K562 (cell line): ENCODE measurements at regions not wholly inside any gene's neighbourhood (a gene's known extent, or its start where the extent isn't known, plus 50 kb on each side); places are given as distances from the start of the nearest gene placed in this dataset.

Experiments
- ATAC-seq: fragments of 200-7000 bp; cut with Tn5 transposase; 3 replicates; pipeline ENCODE4 v1.9.1; 2020; ENCODE audit warnings: moderate library complexity
- BruUV-seq: library from RNA; stranded (reverse); fragments of 400-500 nt; replicated peaks from 2 replicates; lab custom pipeline; 2021; lab: Mats Ljungman, UMichigan
- CTCF ChIA-PET: fragments of 300-600 bp; formaldehyde crosslinking; extraction: SDS; loops from one replicate; lab custom pipeline; 2021; ENCODE audit warnings: low intra/inter-chr PET ratio; lab: Yijun Ruan, JAX
- POLR2A ChIA-PET: fragments of 300-600, 350-650 bp; sonication (Branson Sonifier 250); formaldehyde crosslinking; extraction: SDS; loops from one replicate; lab custom pipeline; 2021; ENCODE audit warnings: antibody characterized with exemption, inconsistent platforms; lab: Yijun Ruan, JAX
- DNase-seq, 4 experiments: peaks; one replicate each; pipeline versions ENCODE4 v3.0.0 to v3.0.0-alpha.2; 2011 to 2018; ENCODE audit warnings: low spot score in 3 of 4, mixed read lengths in 3 of 4; ENCODE audit errors: extremely low read depth in 1 of 4
- FAIRE-seq: peaks from 2 replicates; lab custom pipeline; 2011; peaks lifted over from hg19 to GRCh38; lab: Jason Lieb, UNC
- H2AFZ ChIP-seq: 2 replicates; pipeline ENCODE4 v1.6.0; 2011; ENCODE audit warnings: low read depth, low read length, control low read depth, inconsistent platforms
- H3K27ac ChIP-seq: fragments of 200-600 bp; 3 replicates; pipeline ENCODE4 v1.8.0; 2011; ENCODE audit warnings: low read depth, mild to moderate bottlenecking, control low read depth, inconsistent platforms, low read length, moderate library complexity, mixed read lengths; ENCODE audit errors: extremely low read depth
- H3K27me3 ChIP-seq, 2 experiments: fragments of 300-600 bp in 1 of 2; 2 replicates in 1 of 2; 3 replicates in 1 of 2; pipeline versions ENCODE4 v1.6.0 to v1.8.0; 2011; ENCODE audit warnings: inconsistent platforms in 2 of 2, low read length in 2 of 2, mild to moderate bottlenecking in 1 of 2, mixed read lengths in 1 of 2, moderate library complexity in 1 of 2; ENCODE audit not compliant: control insufficient read depth in 2 of 2, insufficient read depth in 2 of 2
- H3K36me3 ChIP-seq: fragments of 300-600 bp; 3 replicates; pipeline ENCODE4 v1.8.0; 2011; ENCODE audit warnings: mild to moderate bottlenecking, low read length, inconsistent platforms; ENCODE audit not compliant: control insufficient read depth, insufficient read depth
- H3K4me1 ChIP-seq, 2 experiments: fragments of 200-600 bp in 1 of 2; replicated peaks in 1 of 2; 2 replicates in 1 of 2; 3 replicates in 1 of 2; pipeline versions ENCODE4 v1.5.1 to v1.8.0; 2011; ENCODE audit warnings: inconsistent platforms in 2 of 2, low read length in 2 of 2, mild to moderate bottlenecking in 1 of 2, mixed read lengths in 1 of 2, moderate library complexity in 1 of 2; ENCODE audit not compliant: control insufficient read depth in 2 of 2, insufficient read depth in 2 of 2
- H3K4me2 ChIP-seq: 2 replicates; pipeline ENCODE4 v1.6.1; 2011; ENCODE audit warnings: low read length, control low read depth, inconsistent platforms, mixed read lengths; ENCODE audit not compliant: insufficient read depth
- H3K4me3 ChIP-seq: fragments of 200-600 bp; sonication (generic), shearing (Covaris generic); 2 replicates; pipeline ENCODE4 v1.5.1; 2016; ENCODE audit warnings: control low read depth, inconsistent platforms
- H3K79me2 ChIP-seq: fragments of 200-600 bp; 3 replicates; pipeline ENCODE4 v1.8.0; 2011; ENCODE audit warnings: low read length, inconsistent platforms; ENCODE audit not compliant: control insufficient read depth, insufficient read depth
- H3K9ac ChIP-seq, 2 experiments: 2 replicates each; pipeline versions ENCODE4 v1.6.0 to v1.6.1; 2011; ENCODE audit warnings: low read depth in 2 of 2, low read length in 2 of 2, control low read depth in 1 of 2, inconsistent platforms in 1 of 2, mild to moderate bottlenecking in 1 of 2, mixed read lengths in 1 of 2; ENCODE audit not compliant: insufficient read depth in 1 of 2
- H3K9me1 ChIP-seq: one replicate; pipeline ENCODE4 v1.6.0; 2011; ENCODE audit warnings: inconsistent platforms, mild to moderate bottlenecking, low read length, moderate library complexity; ENCODE audit not compliant: control insufficient read depth, insufficient read depth
- H3K9me3 ChIP-seq: replicated peaks from 2 replicates; pipeline ENCODE4 v1.5.1; 2011; ENCODE audit warnings: low read depth, low read length, inconsistent platforms; ENCODE audit not compliant: control insufficient read depth, insufficient read depth
- H4K20me1 ChIP-seq: replicated peaks from 2 replicates; pipeline ENCODE4 v1.6.1; 2011; ENCODE audit warnings: low read length, inconsistent platforms, mixed read lengths; ENCODE audit not compliant: control insufficient read depth, insufficient read depth
- ATF7 ChIP-seq: fragments of 450-650 bp; IDR thresholded peaks from 2 replicates; pipeline ENCODE4 v1.7.1; 2014; ENCODE audit warnings: mild to moderate bottlenecking, moderate library complexity
- CEBPB ChIP-seq: fragments of 450-650 bp; IDR thresholded peaks from 2 replicates; pipeline ENCODE4 v1.6.1; 2016; ENCODE audit warnings: missing genetic modification characterization, missing compliant biosample characterization
- E2F3 ChIP-seq: fragments of 250-450 bp; sonication (Bioruptor Pico); IDR thresholded peaks from 2 replicates; pipeline ENCODE4 v1.4.0; 2020; ENCODE audit warnings: mild to moderate bottlenecking
- EZH2 ChIP-seq: IDR thresholded peaks from 2 replicates; pipeline ENCODE4 v1.6.1; 2012; ENCODE audit warnings: low read depth, mild to moderate bottlenecking, inconsistent platforms, low read length, borderline replicate concordance
- HDAC1 ChIP-seq, 2 experiments: fragments of 450-650 bp; IDR thresholded peaks; 2 replicates each; pipeline ENCODE4 v1.6.1; 2016 to 2017; ENCODE audit warnings: inconsistent platforms in 1 of 2, mild to moderate bottlenecking in 1 of 2, moderate library complexity in 1 of 2
- LCOR ChIP-seq: sonication (generic); formaldehyde crosslinking; IDR thresholded peaks from 2 replicates; pipeline ENCODE4 v1.8.0; 2022; ENCODE audit warnings: mild to moderate bottlenecking, missing genetic modification reagents
- SMARCA5 ChIP-seq: fragments of 450-650 bp; IDR thresholded peaks from 2 replicates; pipeline ENCODE4 v1.6.1; 2016
- SMC3 ChIP-seq: conservative IDR thresholded peaks from 2 replicates; pipeline ENCODE4 v1.6.1; 2011; ENCODE audit warnings: low read depth, low read length, improper control_type of control experiment; ENCODE audit not compliant: insufficient read depth
- TAF9B ChIP-seq: fragments of 450-650 bp; IDR thresholded peaks from 2 replicates; pipeline ENCODE4 v1.6.1; 2018; ENCODE audit warnings: mild to moderate bottlenecking; ENCODE audit not compliant: partially characterized antibody
- TEAD4 ChIP-seq, 2 experiments: sonication (generic) in 1 of 2; formaldehyde crosslinking in 1 of 2; IDR thresholded peaks; 2 replicates each; pipeline versions ENCODE4 v1.6.1 to v1.8.0; 2012 to 2022; ENCODE audit warnings: borderline replicate concordance in 1 of 2, inconsistent platforms in 1 of 2, low read length in 1 of 2, mild to moderate bottlenecking in 1 of 2, missing genetic modification reagents in 1 of 2
- TGIF2 ChIP-seq: sonication (generic); formaldehyde crosslinking; IDR thresholded peaks from 2 replicates; pipeline ENCODE4 v1.8.1; 2022; ENCODE audit warnings: mild to moderate bottlenecking, missing genetic modification reagents, moderate library complexity
- ZNF79 ChIP-seq: fragments of 250-450 bp; sonication (Bioruptor Pico); IDR thresholded peaks from 2 replicates; pipeline ENCODE4 v1.4.0; 2020; ENCODE audit warnings: low read depth, mild to moderate bottlenecking, moderate library complexity
- ZZZ3 ChIP-seq: fragments of 450-650 bp; IDR thresholded peaks from 2 replicates; pipeline ENCODE4 v1.6.1; 2016; ENCODE audit warnings: antibody characterized with exemption, mild to moderate bottlenecking, moderate library complexity
- WGBS: fragments of 100-300 bp; shearing (Covaris generic); methylation state at CpG from one replicate; pipeline ENCODE4 v1.1.6; 2016; ENCODE audit warnings: low coverage, mixed read lengths; ENCODE audit not compliant: insufficient coverage; ENCODE audit errors: missing lambda C conversion rate; 5-methylcytosine and 5-hydroxymethylcytosine counted together
- in situ Hi-C: fragments of 300-500 bp; cut with MboI; formaldehyde crosslinking; loops from 4 replicates; pipeline ENCODE4 v1.15.0; 2018; ENCODE audit warnings: inconsistent platforms, mixed read lengths
- intact Hi-C: fragments of 100-400 bp; cut with micrococcal nuclease; formaldehyde crosslinking; loops from 2 replicates; pipeline ENCODE4 v1.14.2; 2022
- TF ChIP-seq, protein P1 (sequence below): sonication (generic); formaldehyde crosslinking; IDR thresholded peaks from 2 replicates; pipeline ENCODE4 v1.8.1; 2023; ENCODE audit warnings: mild to moderate bottlenecking, missing genetic modification reagents
- TF ChIP-seq, protein P2 (sequence below): fragments of 450-650 bp; IDR thresholded peaks from 2 replicates; pipeline ENCODE4 v1.6.1; 2016
- TF ChIP-seq, protein P3 (sequence below): fragments of 250-450 bp; sonication (Bioruptor Pico); IDR thresholded peaks from 2 replicates; pipeline ENCODE4 v1.4.0; 2020

DNA sequence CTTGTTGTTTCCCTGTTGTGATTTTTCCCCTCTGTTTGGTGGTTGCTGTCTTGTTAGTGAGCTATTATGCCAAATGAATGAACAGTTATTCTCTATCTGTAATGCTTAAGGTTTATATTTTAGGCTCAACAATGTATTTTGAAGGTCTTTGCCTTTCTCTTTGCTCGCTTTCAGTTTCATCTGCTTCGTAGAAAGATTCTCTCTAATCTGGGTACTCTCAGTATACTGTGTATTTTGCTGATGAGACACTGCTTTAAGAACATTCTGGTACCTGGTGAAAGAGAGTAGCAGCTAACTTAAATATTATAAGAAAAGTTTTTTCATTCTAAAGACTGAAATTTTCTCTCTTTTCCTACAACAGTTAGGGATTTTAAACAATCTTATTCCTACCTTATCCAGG lies 1274.7 kb upstream of the PABPC4L start:
- Histone ChIP-seq H3K36me3 (no peaks in the 10 kb centered on the region), H3K9me3 (no peaks in the 10 kb centered on the region), H4K20me1 (no peaks in the 10 kb centered on the region), H3K4me1 (no peaks in the 10 kb centered on the region), H3K9ac (no peak overlapping the region), H3K9me1 (no peaks in the 10 kb centered on the region), H3K4me3 (no peak overlapping the region), H3K27ac (no peak overlapping the region), H2AFZ (no peak overlapping the region), H3K79me2 (no peaks in the 10 kb centered on the region), H3K27me3 (no peaks in the 10 kb centered on the region), H3K4me2 (no peak overlapping the region)
- 0% methylated on average over 2 of the region's 2 CpGs for WGBS
- BruUV-seq, result no TSS peak
- ATAC-seq (no peak), FAIRE-seq (no peak), DNase-seq (no peak)
- intact Hi-C loops, result no loop called here
- in situ Hi-C loops, result no loop called here
- CTCF ChIA-PET, result no interaction called here
- TF ChIP-seq LCOR (CRISPR knock-in tag) (no peak), HDAC1 (IDR thresholded peaks at IDR 0.05) (no peak), TEAD4 (IDR thresholded peaks at IDR 0.05; ENCODE audit: low read length) (no peak), TEAD4 (CRISPR knock-in tag; IDR thresholded peaks at IDR 0.05; ENCODE audit: borderline replicate concordance) (no peak), CEBPB (tag) (no peak), E2F3 (CRISPR knock-in tag) (no peak), SMC3 (no peak), TGIF2 (CRISPR knock-in tag) (no peak), ZZZ3 (no peak), ATF7 (no peak), ZNF79 (CRISPR knock-in tag) (no peak), EZH2 (no peak), TAF9B (no peak), SMARCA5 (no peak)
- TF ChIP-seq, protein P1, sequence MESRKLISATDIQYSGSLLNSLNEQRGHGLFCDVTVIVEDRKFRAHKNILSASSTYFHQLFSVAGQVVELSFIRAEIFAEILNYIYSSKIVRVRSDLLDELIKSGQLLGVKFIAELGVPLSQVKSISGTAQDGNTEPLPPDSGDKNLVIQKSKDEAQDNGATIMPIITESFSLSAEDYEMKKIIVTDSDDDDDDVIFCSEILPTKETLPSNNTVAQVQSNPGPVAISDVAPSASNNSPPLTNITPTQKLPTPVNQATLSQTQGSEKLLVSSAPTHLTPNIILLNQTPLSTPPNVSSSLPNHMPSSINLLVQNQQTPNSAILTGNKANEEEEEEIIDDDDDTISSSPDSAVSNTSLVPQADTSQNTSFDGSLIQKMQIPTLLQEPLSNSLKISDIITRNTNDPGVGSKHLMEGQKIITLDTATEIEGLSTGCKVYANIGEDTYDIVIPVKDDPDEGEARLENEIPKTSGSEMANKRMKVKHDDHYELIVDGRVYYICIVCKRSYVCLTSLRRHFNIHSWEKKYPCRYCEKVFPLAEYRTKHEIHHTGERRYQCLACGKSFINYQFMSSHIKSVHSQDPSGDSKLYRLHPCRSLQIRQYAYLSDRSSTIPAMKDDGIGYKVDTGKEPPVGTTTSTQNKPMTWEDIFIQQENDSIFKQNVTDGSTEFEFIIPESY (CRISPR knock-in tag), result no peak
- TF ChIP-seq, protein P2, sequence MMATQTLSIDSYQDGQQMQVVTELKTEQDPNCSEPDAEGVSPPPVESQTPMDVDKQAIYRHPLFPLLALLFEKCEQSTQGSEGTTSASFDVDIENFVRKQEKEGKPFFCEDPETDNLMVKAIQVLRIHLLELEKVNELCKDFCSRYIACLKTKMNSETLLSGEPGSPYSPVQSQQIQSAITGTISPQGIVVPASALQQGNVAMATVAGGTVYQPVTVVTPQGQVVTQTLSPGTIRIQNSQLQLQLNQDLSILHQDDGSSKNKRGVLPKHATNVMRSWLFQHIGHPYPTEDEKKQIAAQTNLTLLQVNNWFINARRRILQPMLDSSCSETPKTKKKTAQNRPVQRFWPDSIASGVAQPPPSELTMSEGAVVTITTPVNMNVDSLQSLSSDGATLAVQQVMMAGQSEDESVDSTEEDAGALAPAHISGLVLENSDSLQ, result no peak
- TF ChIP-seq, protein P3, sequence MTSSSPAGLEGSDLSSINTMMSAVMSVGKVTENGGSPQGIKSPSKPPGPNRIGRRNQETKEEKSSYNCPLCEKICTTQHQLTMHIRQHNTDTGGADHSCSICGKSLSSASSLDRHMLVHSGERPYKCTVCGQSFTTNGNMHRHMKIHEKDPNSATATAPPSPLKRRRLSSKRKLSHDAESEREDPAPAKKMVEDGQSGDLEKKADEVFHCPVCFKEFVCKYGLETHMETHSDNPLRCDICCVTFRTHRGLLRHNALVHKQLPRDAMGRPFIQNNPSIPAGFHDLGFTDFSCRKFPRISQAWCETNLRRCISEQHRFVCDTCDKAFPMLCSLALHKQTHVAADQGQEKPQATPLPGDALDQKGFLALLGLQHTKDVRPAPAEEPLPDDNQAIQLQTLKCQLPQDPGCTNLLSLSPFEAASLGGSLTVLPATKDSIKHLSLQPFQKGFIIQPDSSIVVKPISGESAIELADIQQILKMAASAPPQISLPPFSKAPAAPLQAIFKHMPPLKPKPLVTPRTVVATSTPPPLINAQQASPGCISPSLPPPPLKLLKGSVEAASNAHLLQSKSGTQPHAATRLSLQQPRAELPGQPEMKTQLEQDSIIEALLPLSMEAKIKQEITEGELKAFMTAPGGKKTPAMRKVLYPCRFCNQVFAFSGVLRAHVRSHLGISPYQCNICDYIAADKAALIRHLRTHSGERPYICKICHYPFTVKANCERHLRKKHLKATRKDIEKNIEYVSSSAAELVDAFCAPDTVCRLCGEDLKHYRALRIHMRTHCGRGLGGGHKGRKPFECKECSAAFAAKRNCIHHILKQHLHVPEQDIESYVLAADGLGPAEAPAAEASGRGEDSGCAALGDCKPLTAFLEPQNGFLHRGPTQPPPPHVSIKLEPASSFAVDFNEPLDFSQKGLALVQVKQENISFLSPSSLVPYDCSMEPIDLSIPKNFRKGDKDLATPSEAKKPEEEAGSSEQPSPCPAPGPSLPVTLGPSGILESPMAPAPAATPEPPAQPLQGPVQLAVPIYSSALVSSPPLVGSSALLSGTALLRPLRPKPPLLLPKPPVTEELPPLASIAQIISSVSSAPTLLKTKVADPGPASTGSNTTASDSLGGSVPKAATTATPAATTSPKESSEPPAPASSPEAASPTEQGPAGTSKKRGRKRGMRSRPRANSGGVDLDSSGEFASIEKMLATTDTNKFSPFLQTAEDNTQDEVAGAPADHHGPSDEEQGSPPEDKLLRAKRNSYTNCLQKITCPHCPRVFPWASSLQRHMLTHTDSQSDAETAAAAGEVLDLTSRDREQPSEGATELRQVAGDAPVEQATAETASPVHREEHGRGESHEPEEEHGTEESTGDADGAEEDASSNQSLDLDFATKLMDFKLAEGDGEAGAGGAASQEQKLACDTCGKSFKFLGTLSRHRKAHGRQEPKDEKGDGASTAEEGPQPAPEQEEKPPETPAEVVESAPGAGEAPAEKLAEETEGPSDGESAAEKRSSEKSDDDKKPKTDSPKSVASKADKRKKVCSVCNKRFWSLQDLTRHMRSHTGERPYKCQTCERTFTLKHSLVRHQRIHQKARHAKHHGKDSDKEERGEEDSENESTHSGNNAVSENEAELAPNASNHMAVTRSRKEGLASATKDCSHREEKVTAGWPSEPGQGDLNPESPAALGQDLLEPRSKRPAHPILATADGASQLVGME (CRISPR knock-in tag), result no peak
- TF ChIP-seq, all 486 proteins: peak for 0
- POLR2A ChIA-PET, result no interaction called here
